ENCODE measurements at regions not wholly inside any gene's neighbourhood (a gene's known extent, or its start where the extent isn't known, plus 50 kb on each side); places are given as distances from the start of the nearest gene placed in this dataset.
A peak's percentile ranks its signal among the peaks of the same experiment; 100 is the strongest.

DNA sequence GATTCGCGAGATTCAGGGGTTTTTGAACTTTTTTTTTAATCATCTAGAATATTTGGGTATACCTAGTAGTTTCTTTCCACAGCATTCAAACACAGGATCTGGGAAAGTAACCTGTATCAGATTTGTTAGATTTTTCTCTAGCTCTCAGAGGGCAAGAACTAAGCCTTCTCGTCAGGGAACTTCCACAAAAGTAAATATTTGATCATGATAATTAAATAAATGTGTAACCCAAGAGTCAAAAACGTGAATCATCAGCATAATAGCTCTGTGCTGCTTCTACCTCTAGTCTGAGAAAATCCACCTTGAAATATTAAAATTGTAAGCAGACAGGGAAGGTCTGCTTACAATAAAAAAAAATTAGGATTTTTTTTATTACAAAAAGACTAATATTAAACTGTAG lies 225.7 kb upstream of the SPOPL start:
- Histone ChIP-seq H3K27ac (ENCODE audit: insufficient read length, low read depth, low read length) (no peak overlapping the region), H3K4me1 (ENCODE audit: insufficient read depth, low read length) (peaks cover 9% of the 10 kb centered on the region; the same call in 1 of the 2 replicates), H3K79me1 (ENCODE audit: insufficient read depth, low read depth, low read length, poor library complexity, severe bottlenecking) (no peaks in the 10 kb centered on the region), H2BK120ac (ENCODE audit: low read depth, low read length, poor library complexity, severe bottlenecking) (no peak overlapping the region), H3T11ph (ENCODE audit: low read length) (no peak overlapping the region), H2AFZ (ENCODE audit: low read length) (no peak overlapping the region), H2AK5ac (ENCODE audit: insufficient read length, low read length) (no peak overlapping the region), H2BK5ac (ENCODE audit: insufficient read length, low read length) (no peak overlapping the region), H2BK20ac (ENCODE audit: low read depth, low read length, poor library complexity, severe bottlenecking) (no peak overlapping the region), H3K14ac (ENCODE audit: insufficient read depth, low read length) (no peak overlapping the region), H3K79me2 (ENCODE audit: insufficient read depth, low read length) (no peaks in the 10 kb centered on the region), H3K4me2 (ENCODE audit: insufficient read depth, insufficient read length, low read length) (no peak overlapping the region), H3K9ac (ENCODE audit: extremely low read depth, insufficient read length, low read length) (no peak overlapping the region), H3K9me3 (ENCODE audit: control insufficient read depth, low read depth, low read length) (no peaks in the 10 kb centered on the region), H4K8ac (replicated peaks; ENCODE audit: insufficient read length, low read depth, low read length) (no peak overlapping the region), H3K56ac (ENCODE audit: insufficient read length, low read depth, low read length) (no peak overlapping the region), H2BK15ac (ENCODE audit: low read depth, low read length) (no peak overlapping the region), H3K18ac (ENCODE audit: insufficient read length, low read depth, low read length) (no peak overlapping the region), H4K5ac (ENCODE audit: insufficient read length, low read depth, low read length) (no peak overlapping the region), H3K4ac (ENCODE audit: low read depth, low read length) (no peak overlapping the region), H4K91ac (ENCODE audit: insufficient read length, low read depth, low read length) (no peak overlapping the region), H3K27me3 (ENCODE audit: insufficient read depth, low read length) (no peaks in the 10 kb centered on the region), H3K23me2 (ENCODE audit: insufficient read length, low read depth, low read length, poor library complexity, severe bottlenecking) (no peaks in the 10 kb centered on the region), H2BK12ac (ENCODE audit: insufficient read length, low read depth, low read length) (no peak overlapping the region), H3K23ac (ENCODE audit: insufficient read length, low read depth, low read length) (no peak overlapping the region), H4K20me1 (ENCODE audit: control insufficient read depth, insufficient read depth, insufficient read length) (no peaks in the 10 kb centered on the region)
- WGBS (ENCODE audit: extremely low coverage, insufficient read length, low lambda C conversion rate): no CpG with 5 or more reads among the region's 4 CpGs
- DNase-seq: no peak
- Mint-ChIP-seq H3K27ac (peak overlapping the region; percentile 47 to 94 (median 76); a peak in 3 of 7 replicates), H3K9me3 (peaks cover 0 to 2% of the 10 kb centered on the region in 2 experiments; a peak in 3 of 5 replicates), H3K27me3 (ENCODE audit: low read depth) (no peaks in the 10 kb centered on the region; the same call in 1 of the 2 replicates), H3K4me3 (no peak overlapping the region), H3K36me3 (ENCODE audit: insufficient read depth in 1 of 3, low read depth in 3 of 3) (peaks cover 2 to 21% (median 6%) of the 10 kb centered on the region in 3 experiments; a peak in 5 of 7 replicates), H3K4me1 (peaks cover 56 to 67% of the 10 kb centered on the region in 2 experiments)
- TF ChIP-seq CTCF (conservative IDR thresholded peaks at IDR 0.05): no peak

Data from H9 (cell line).